ENCODE measurements at regions not wholly inside any gene's neighbourhood (a gene's known extent, or its start where the extent isn't known, plus 50 kb on each side); places are given as distances from the start of the nearest gene placed in this dataset.

GRCh38 chr6:2381872-2382661, 136.7 kb upstream of the GMDS start:
- H3K9me3 ChIP-seq (ENCODE audit: control insufficient read depth in 1 of 2, insufficient read depth in 1 of 2, low read depth in 1 of 2, low read length in 2 of 2), result no peaks in the 10 kb centered on the region
- H3K79me2 ChIP-seq (ENCODE audit: insufficient read depth, low read length), result no peaks in the 10 kb centered on the region
- ChIA-PET CTCF (no interaction called here), RAD21 (ENCODE audit: low non-redundant PET in 1 of 2, low total read pairs in 2 of 2, uncharacterized antibody in 2 of 2, unreplicated experiment in 2 of 2) (no interaction called here), POLR2A (no interaction called here)
- H3K4me3 ChIP-seq (replicated peaks in 1 of 2; ENCODE audit: low read depth in 1 of 2, low read length in 2 of 2), result no peak overlapping the region
- no peak overlapping the region for H3K27ac ChIP-seq (ENCODE audit: low read depth, low read length)
- peaks cover 12 to 27% of the 10 kb centered on the region in 2 experiments; a peak in 3 of 4 replicates for H3K4me1 ChIP-seq (ENCODE audit: control insufficient read depth in 1 of 2, insufficient read depth in 2 of 2, low read length in 2 of 2)
- intact Hi-C loops (cut with micrococcal nuclease), result no loop called here
- TF ChIP-seq CEBPB (IDR thresholded peaks at IDR 0.05; ENCODE audit: low read depth), result no peak
- no peak for TF ChIP-seq REST (IDR thresholded peaks at IDR 0.05; ENCODE audit: low read depth)
- TF ChIP-seq EZH2phosphoT487 (IDR thresholded peaks at IDR 0.05; ENCODE audit: borderline replicate concordance), result no peak
- no peak for TF ChIP-seq TCF7L2 (IDR thresholded peaks at IDR 0.05; ENCODE audit: borderline replicate concordance, extremely low read depth, insufficient read depth, insufficient read length)
- no peak for TF ChIP-seq ELF1 (IDR thresholded peaks at IDR 0.05; ENCODE audit: borderline replicate concordance, low read depth)
- no peak for TF ChIP-seq SIN3A (IDR thresholded peaks at IDR 0.05; ENCODE audit: low read depth)
- ATAC-seq (no peak), DNase-seq (ENCODE audit: low read depth, low spot score) (no peak)
- no peaks in the 10 kb centered on the region for H3K9me2 ChIP-seq (ENCODE audit: insufficient read depth)
- H3K36me3 ChIP-seq (ENCODE audit: control insufficient read depth in 1 of 2, insufficient read depth in 2 of 2, low read length in 2 of 2), result no peaks in the 10 kb centered on the region
- no peak overlapping the region for H3K4me2 ChIP-seq (ENCODE audit: low read length)
- BruUV-seq (replicated peaks), result no TSS peak
- no peak overlapping the region for H3K9ac ChIP-seq (ENCODE audit: low read length)
- no peaks in the 10 kb centered on the region for H4K20me1 ChIP-seq (ENCODE audit: insufficient read depth)
- no peaks in the 10 kb centered on the region for H3K27me3 ChIP-seq (ENCODE audit: insufficient read depth, low read length)
- H2AFZ ChIP-seq (ENCODE audit: low read depth, low read length, poor library complexity, severe bottlenecking), result no peak overlapping the region

Measured in HCT116 (cell line).